GM12891 (cell line): ENCODE measurements at regions not wholly inside any gene's neighbourhood (a gene's known extent, or its start where the extent isn't known, plus 50 kb on each side); places are given as distances from the start of the nearest gene placed in this dataset.
"Not testable (repeated sequence)": the region's sequence is repeated elsewhere in the genome, so short reads cannot be mapped to it uniquely, and the experiment has no call there.

Experiments used
- DNase-seq: peaks from one replicate; pipeline ENCODE4 v3.0.0; 2011; ENCODE audit warnings: low spot score; ENCODE audit not compliant: insufficient read length
- FAIRE-seq: peaks from 2 replicates; lab custom pipeline; 2011; peaks lifted over from hg19 to GRCh38; lab: Jason Lieb, UNC
- PAX5 ChIP-seq: IDR thresholded peaks from 2 replicates; pipeline ENCODE4 v1.6.1; 2011; ENCODE audit warnings: low read length, moderate library complexity, mild to moderate bottlenecking; ENCODE audit not compliant: insufficient read depth, severe bottlenecking
- POLR2A ChIP-seq: IDR thresholded peaks from 2 replicates; pipeline ENCODE4 v1.6.1; 2011; ENCODE audit warnings: low read depth, low read length, control low read depth
- POLR2AphosphoS5 ChIP-seq: IDR thresholded peaks from 2 replicates; pipeline ENCODE4 v1.6.1; 2011; ENCODE audit warnings: low read depth, low read length, control low read depth
- POU2F2 ChIP-seq: IDR thresholded peaks from 2 replicates; pipeline ENCODE4 v1.6.1; 2011; ENCODE audit warnings: low read depth, mild to moderate bottlenecking, control low read depth, low read length, moderate library complexity
- SPI1 ChIP-seq: IDR thresholded peaks from 2 replicates; pipeline ENCODE4 v1.6.1; 2011; ENCODE audit warnings: low read depth, low read length, control low read depth
- TAF1 ChIP-seq: IDR thresholded peaks from 2 replicates; pipeline ENCODE4 v1.6.1; 2011; ENCODE audit warnings: low read depth, low read length, control low read depth

DNA sequence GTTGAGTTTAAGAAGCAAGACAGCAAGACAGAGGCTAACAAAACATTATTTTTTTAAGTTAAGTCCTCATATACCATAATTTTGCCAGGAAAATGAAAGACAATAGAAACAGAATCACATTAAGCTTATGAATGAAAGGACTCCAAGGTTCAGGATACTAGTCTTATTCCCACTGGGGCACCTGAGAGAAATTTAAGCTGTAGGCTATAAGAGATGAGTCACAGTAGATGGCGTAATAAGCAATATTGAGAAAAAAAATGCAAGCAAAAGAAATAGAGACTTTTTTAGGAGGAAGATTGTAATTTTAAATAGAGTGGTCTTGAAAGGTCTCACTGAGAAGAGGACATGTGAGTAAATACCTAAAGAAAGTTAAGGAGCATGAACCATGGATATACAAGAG lies 57.1 kb upstream of the KIF2B start:
- no peak for DNase-seq
- no peak for FAIRE-seq
- TF ChIP-seq TAF1 (no peak), SPI1 (no peak), PAX5 (no peak), POU2F2 (no peak), POLR2A (no peak), POLR2AphosphoS5 (no peak)

DNA sequence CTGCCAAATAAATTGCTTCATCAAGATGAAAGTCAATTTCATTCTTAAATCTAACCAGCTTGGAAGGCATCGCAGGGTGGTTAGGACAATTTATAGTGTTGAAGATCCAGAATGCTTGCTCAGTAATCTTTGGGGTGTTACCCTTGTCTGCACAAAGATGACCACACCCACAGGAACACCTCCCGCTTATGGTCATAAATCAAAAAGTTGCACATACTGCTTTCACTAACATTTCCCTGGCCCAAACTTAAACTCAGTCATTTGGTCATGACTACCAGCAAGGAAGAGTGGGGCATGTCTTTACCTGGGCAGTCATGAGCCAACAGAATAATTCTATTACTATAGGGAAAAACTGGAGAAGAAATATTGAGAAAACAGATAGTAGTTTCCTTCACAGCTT lies 57.6 kb upstream of the KIF2B start:
- FAIRE-seq (no peak), DNase-seq (no peak)
- no peak for TF ChIP-seq PAX5
- TF ChIP-seq POU2F2: no peak
- TF ChIP-seq TAF1: no peak
- no peak for TF ChIP-seq POLR2A
- TF ChIP-seq SPI1: no peak
- TF ChIP-seq POLR2AphosphoS5: no peak

DNA sequence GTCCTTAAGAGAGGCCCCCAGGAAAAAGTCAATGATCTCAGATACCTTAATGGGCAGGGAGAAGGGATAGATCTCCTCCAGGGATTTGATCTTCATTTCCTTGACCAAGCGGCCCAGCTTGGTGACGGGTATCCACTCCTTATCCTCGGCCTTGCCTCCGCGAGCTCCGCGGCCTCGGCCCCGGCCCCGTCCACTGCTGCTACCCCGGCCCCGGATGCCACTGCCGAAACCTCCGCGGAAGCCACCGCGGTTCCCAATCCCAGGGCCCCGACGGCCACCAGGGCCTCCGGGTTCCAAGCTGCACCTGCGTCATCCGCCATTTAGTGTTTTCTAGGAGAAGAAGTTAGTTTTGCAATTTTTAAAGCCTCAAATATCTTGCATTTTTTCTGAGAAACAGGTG lies 65.2 kb upstream of the KIF2B start:
- no peak for DNase-seq
- TF ChIP-seq TAF1 (no peak), POU2F2 (no peak)
- FAIRE-seq: no peak

- FAIRE-seq, DNase-seq: not testable (repeated sequence)
Observed at GRCh38 chr17:53757116-53757515, 65.6 kb upstream of the KIF2B start.

GRCh38 chr17:53749178-53749577 lies 73.5 kb upstream of the KIF2B start:
- no peak for FAIRE-seq

DNA sequence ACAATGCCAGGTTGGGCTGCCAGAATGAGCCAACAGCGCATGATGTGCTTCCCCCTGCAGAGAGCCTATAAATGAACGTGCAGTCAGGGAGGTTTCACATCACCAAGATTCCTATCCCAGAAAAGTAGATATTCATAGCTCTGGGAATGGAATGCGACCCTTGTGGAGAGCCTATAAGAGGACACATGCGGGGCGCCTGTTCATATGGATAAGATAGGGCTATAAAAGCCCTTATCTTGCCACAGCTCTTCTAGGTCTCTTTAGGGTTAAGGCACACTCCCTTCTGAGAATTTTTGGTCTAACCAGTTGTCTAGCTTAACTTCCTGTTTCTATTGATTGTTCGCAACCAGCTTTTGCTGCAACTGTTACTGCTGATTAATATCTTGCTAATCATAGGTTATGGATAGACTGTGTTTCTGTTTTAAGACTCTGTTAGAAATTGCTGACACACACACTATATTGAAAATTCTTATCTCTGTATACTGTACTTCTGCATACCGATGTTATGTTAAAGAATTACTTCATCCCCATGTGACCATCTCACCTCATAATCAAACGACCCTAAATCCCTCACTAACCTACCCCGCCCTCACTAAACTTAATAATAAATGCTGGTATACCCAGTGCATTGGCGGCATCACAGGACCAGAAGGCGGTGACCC lies 74.4 kb upstream of the KIF2B start:
- FAIRE-seq, DNase-seq: not testable (repeated sequence)

More at GRCh38 chr17:53749178-53749577, 73.5 kb upstream of the KIF2B start:
- DNase-seq: no peak
- TF ChIP-seq POU2F2 (no peak), TAF1 (no peak), PAX5 (no peak), POLR2AphosphoS5 (no peak), SPI1 (no peak), POLR2A (no peak)

DNA sequence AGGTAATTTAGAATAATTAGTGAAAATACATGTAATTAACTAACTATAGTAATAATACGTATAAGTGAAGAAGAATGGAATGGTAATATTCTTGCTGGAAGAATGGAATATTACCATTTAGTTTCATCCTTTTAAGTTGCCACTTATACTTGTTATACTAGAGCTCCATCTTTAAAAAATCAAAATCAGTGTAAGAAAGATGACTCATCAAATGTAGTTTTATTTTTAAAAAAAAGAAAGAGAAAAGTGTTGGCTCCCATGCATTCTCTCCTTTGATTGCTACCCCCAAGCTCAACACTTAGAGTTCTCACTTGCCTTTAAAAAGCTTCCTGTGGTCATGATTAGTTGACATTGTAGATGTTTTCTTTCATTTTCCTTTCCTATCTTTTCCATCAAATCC lies 82.4 kb upstream of the KIF2B start:
- DNase-seq: no peak
- FAIRE-seq: no peak
- no peak for TF ChIP-seq PAX5
- TF ChIP-seq POU2F2: no peak
- TF ChIP-seq SPI1: no peak
- TF ChIP-seq POLR2A: no peak
- TF ChIP-seq TAF1: no peak
- TF ChIP-seq POLR2AphosphoS5: no peak

DNA sequence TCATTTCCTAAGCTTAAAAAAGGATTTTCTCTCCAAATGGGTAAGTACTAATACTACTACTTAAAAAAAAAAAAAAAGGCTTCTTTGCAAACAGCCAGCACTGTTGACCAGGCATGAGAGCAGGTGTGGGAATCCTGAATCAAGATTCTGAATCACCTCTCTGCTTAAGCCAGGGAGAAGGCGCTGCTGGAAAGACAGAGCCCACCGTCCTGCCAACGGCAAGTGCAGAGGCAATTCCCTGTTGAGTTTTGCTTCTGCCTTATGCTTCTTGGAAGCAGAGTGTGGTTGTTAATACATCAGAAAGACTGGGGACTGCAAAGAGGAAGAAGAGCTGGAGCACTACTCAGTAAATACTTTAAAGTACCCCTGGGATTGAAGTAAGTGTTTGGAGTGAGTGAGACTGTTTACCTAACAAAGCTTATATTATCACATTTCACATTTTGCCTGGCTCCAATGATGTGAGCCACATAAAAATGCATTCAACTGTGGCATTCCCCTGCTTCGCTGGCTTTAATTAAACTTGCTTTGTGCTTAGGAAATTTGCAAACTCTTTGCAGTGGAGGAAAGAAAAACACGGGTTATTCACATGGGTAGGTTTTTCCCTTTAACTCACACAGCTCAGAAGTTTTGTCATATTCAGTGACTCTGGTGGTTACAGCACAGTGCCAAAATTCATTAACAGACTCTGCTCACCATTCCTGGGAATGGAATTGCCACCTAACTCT lies 86.0 kb upstream of the KIF2B start:
- DNase-seq (no peak), FAIRE-seq (no peak)
- TF ChIP-seq POLR2A: no peak
- no peak for TF ChIP-seq POU2F2
- no peak for TF ChIP-seq POLR2AphosphoS5
- TF ChIP-seq TAF1: no peak
- TF ChIP-seq PAX5: no peak
- no peak for TF ChIP-seq SPI1

GRCh38 chr17:53724726-53725125 lies 98.0 kb upstream of the KIF2B start:
- no peak for TF ChIP-seq POLR2A
- DNase-seq: no peak
- FAIRE-seq: no peak

GRCh38 chr17:53722407-53722806 lies 100.3 kb upstream of the KIF2B start:
- FAIRE-seq (no peak), DNase-seq (no peak)

DNA sequence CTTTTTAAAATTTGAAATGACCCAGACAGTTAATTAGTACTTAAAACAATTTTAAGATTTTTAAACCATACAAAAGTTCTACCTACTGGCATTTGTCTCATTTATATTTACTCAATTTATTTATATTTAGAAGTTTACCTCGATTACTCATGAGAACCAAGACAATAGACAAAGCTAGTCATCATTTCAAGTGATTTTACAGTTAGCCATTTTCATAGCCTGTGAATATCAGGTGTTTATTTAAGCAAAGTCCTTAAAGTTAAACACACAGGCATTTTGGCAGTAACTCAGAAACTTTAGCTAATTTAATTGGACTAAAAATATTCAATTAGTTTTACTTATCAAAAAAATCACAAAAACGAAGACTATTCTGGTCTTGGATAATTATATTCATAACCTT lies 101.6 kb upstream of the KIF2B start:
- no peak for DNase-seq
- TF ChIP-seq POLR2AphosphoS5: no peak
- TF ChIP-seq TAF1: no peak
- no peak for TF ChIP-seq SPI1
- TF ChIP-seq POLR2A: no peak
- TF ChIP-seq POU2F2: no peak
- no peak for TF ChIP-seq PAX5
- no peak for FAIRE-seq

More at GRCh38 chr17:53722407-53722806, 100.3 kb upstream of the KIF2B start:
- TF ChIP-seq POLR2A: no peak
- no peak for TF ChIP-seq SPI1
- no peak for TF ChIP-seq POU2F2
- no peak for TF ChIP-seq TAF1
- no peak for TF ChIP-seq PAX5
- no peak for TF ChIP-seq POLR2AphosphoS5
